Hematopoietic multipotent progenitor cell treated with erythropoietin and hydrocortisone succinate and interleukin-3 and kit ligand, for 4 days (in vitro differentiated cells): ENCODE measurements at regions not wholly inside any gene's neighbourhood (a gene's known extent, or its start where the extent isn't known, plus 50 kb on each side); places are given as distances from the start of the nearest gene placed in this dataset.
"Not testable (repeated sequence)": the region's sequence is repeated elsewhere in the genome, so short reads cannot be mapped to it uniquely, and the experiment has no call there.

Experiments
- DNase-seq: peaks from one replicate; pipeline ENCODE4 v3.0.0-alpha.2; 2015

DNA sequence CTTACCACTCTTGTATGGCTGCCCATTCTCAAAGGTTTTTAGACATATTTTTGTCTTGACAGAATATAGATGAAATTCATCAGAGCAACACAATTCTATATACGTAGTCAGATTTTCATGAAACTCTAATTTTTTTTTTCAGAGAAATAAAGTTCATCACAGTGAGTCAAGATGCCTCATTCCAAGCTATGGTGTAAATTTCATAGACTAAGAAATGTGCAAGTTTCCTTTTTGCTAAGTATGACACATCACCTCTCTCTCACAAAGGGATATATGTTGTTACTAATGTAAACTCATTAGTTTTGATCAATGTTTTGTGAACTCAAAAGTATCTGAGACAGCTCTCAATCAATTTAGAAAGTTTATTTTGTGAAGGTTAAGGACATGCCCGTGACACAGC lies 60.4 kb upstream of the ATXN3L start:
- no peak for DNase-seq

DNA sequence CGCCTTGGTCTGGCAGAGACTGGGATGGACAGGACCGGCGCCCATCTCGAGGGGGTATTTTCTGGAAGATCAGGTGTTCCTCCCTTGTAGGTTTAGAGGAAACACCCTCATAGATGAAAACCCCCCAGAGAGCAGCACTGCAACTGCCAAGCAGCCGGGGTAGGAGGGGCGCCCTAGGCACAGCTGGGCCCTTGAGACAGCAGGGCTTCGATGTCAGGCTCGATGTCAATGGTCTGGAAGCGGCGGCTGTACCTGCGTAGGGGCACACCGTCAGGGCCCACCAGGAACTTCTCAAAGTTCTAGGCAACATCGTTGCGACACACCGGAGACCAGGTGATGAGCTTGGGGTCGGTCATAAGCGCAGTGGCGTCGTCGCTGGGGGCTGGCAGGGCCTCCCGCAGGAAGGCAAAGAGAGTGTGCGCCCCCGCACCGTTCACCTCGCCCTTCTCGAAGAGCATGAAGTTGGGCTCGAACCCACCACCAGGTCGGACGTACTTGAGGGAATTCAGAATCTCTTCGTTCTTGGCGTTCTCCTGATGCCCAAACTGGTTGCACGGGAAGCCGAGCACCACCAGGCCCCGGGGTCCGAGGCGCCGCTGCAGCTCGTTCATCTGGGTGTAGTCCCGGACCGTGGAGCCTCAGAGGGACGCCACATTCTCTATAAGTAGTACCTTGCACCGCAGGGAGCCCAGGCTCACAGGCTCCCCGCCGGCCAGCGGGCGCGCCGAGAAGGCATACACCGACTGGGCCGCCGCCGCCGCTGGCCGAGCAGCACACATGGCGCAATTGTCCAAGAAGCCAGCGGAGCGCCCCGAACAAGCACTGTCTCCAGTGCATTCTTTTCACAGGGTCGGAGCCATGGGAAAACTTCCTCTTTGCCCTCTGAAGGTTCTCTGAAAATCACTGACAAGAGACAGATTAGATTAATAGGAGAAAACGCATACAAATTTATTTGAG lies 59.0 kb upstream of the ATXN3L start:
- peak; percentile 8 for DNase-seq

DNA sequence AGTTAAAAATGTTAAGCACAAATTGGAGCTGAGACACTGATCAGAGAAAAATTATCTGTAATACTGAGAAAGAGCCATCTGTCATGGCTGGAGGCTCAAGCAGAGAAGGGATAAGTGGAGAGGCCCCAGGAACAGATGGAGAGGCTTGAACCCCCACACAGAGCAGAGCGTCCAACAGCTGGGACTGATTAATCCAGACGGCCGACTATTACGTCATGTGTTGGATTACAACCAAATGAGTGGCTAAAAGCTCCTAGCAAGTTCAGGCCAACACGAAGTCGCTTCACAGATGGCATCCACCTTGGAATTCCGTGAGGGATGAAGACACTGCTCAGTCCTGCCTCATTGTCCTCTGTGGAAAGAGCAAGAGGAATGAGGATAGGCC lies 57.7 kb upstream of the ATXN3L start:
- no peak for DNase-seq

DNA sequence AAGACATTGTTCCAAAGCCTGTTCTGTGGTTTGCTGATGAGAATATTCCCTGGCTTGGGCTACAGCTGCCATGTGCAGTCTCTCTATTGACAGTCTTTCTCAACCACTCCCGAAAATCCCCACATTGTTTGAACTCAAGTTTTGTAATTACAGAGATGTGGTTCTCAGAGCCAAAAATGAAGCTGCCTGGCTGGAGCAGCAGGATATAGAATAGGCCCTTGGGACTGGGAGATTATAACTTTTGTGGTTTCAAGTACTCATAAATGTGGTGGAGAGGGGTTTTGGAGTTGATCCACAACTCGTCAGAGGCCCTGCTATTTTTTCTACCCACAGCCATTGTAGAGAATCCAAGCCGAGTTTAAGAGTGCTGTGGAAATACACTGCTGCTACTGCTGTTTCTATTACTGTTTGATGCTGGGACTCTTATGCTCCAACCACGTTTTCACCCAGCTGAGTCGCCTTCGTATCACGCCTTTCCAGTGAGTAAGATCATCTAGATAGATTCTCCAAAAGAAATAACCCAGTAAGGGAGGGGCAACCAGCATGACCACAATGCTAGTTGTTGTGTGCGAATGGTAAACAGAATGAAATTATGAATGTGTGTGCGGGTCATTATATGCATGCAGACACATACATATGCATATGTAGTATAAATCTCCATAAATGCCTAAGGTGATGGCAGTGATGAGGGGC lies 57.1 kb upstream of the ATXN3L start:
- DNase-seq, result peak; percentile 75

DNA sequence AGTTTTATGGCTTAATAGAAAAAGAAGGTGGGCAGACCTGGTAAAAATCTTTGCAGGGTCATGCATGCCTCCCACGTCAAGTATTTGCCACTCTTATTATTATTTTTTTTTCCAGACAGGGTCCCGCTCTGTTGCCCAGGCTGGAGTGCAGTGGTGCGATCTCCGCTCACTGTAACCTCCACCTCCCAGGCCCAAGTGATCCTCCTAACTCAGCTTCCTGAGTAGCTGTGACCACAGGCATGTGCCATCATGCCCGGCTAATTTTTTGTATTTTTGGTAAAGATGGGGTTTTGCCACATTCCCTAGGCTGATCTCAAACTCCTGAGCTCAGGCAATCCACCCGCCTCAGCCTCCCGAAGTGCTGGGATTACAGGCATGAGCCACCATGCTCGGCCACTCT lies 55.7 kb upstream of the ATXN3L start:
- not testable (repeated sequence) for DNase-seq

DNA sequence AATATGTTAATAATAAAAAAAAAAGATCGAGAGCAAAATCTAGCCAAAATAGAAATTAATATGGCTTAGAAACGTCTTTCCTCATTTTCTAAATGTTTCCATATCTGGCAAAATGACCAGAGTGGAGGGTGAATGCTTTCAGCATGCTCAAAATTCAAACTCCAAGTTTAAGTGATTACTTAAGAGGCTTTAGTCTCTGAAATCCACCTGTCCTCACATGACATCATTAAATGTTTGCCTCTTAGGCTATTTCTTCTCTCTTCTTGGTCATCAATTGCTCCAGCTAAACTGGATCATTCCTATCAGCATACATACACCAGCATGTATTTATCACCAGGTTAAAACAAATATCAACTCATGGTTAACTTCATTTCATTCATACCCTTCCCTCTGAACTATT lies 54.5 kb upstream of the ATXN3L start:
- no peak for DNase-seq

DNA sequence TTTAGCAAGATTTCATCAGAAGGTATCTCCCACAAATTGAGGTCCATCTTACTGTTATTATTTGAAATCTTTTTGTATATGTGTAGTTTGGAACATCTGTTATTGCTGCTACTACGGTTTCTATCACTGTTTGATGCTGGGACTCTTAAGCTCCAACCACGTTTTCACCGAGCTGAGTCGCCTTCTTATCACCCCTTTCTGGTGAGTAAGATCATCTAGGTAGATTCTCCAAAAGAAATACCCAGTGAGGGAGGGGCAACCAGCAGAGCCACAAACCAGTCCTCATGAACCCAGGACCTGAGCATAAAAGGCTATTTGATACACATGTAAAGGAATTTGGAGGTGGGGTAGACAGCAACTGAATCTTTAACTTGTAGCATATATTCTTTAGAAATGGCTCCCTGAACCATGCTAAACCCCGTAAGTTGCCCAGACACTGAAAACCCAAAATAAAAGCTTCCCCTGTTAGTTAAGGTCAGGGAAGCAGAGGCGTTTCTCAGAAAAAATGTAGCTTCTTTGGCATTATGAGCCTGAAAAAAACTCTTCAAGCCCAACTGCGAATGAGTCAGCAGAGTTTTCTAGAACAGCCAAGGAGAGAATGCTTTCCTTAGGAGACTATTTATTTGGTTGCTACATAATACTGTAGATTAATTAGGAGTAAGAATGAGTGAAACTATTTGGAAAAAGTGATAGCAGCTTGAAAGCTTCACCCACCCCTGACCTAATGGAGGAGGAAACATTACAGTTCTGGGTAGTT lies 53.8 kb upstream of the ATXN3L start:
- peak; percentile 31 for DNase-seq

DNA sequence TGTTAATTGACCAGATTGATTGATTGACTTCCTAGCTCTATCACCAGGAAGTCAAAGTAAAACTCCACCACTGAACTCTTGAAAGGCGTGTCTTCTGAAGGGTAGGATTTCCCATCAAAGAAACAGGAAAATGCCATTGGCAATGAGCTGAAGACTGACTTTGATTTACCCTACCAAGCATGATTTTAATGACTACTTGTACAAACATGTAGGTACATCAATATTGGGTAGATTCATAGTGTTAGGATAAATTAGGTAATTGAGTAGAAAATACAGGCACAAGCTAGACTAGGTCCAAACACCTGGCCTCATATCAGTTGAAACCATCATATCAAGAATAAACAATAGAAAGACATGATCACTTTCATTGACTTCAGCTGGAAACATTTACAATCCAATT lies 53.2 kb upstream of the ATXN3L start:
- DNase-seq, result no peak

DNA sequence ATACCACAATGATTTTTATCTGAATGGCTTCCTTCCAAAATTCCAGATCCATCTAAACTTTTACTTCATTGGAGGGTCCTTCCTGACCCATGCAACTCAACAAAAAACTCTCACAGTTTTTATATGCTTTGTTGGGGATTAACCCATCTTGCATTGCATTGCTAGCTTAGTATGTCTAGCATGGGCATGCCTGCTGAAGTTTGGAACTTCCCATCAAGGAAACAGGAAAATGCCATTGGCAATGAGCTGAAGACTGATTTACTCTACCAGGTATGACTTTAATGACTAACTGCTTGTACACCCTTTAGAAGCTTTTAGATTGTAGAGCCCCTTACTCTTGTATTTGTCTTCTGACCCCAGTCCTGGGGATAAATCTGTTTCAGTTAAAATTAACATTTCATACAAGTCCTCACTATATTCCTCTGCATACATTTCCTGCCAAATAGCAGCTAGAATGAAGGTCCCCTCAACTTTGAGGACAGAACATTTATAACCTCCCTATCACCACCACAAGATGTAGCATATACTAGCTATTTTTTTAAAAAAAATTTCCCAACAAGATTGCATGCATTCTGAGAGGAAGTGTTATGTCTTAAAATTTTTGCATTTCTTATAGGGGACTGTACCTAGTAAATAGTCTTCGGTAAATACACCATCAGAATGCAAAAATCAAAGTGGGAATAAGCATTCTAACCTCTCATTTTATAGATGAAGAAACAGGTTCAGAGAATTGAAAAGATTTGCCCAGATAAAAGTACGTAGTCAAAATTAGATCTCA lies 52.5 kb upstream of the ATXN3L start:
- no peak for DNase-seq

DNA sequence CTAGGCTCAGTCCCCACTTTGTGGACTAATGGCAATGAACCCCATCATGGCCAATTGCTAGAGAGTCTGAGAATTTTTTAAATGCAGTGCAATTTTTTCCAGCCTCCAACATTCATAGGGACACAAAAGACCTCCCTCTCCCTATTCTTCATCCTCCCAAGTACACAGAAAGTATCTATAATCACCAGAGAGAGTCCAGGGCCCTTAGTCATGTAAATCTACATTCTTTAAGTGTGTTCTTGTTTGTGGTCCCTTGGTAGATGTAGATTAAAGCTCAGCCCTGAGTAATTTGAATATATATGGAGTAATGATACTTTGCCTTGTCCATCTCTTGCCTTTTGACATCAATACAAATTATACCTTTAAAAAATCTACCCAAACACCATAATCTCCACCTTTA lies 51.3 kb upstream of the ATXN3L start:
- DNase-seq, result no peak

DNA sequence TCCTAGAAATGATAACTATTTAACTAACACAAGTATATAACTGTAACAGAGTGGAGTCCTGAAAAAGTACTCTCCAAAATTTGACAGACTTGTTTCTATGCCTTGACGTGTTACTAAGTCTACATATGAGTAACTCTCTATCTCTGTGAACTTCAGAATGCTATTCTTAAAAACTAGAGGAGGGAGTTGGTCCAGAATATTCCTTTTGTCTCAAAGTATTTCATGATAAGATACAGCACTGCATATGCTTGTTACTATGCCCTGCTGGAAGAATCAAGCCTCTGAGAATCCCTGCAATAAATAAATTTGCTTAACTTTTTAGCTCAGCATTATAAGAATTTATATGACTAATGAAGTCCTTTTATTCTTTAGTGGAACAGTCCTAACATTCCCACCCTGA lies 50.9 kb upstream of the ATXN3L start:
- no peak for DNase-seq
